ENCODE measurements at regions not wholly inside any gene's neighbourhood (a gene's known extent, or its start where the extent isn't known, plus 50 kb on each side); places are given as distances from the start of the nearest gene placed in this dataset.

DNA sequence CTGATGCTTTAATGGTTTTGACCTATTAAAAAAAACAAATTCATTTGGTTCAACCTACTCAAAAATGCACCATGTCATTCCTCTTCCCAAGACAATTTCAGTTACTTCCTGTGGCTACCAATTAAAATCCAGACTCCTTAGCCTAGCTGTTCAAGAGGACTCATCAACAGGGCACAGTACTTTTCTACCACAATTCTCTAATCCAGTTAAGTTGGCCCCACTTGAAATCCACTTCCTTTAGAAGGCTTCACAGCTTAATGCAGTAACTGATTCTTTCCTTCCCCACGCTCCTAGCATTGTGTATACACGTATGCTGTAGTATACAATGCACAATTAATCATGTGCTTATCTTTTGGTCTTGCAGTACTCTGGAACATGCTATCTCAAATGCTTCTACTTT is 129.8 kb downstream of the UGT8 start:
- no peak overlapping the region for H3K4me3 Mint-ChIP-seq
- no peak overlapping the region for H3K27ac Mint-ChIP-seq
- ChIA-PET POLR2A (no interaction called here), CTCF (no interaction called here)
- DNase-seq, result no peak
- no peaks in the 10 kb centered on the region for H3K36me3 Mint-ChIP-seq (ENCODE audit: low read depth)
- no peaks in the 10 kb centered on the region for H3K27me3 Mint-ChIP-seq
- no peaks in the 10 kb centered on the region for H3K9me3 Mint-ChIP-seq
- H3K4me1 Mint-ChIP-seq, result no peaks in the 10 kb centered on the region

- POLR2A ChIA-PET, result no interaction called here
Observed at GRCh38 chr4:114729068-114729738, 130.6 kb downstream of the UGT8 start.

GRCh38 chr4:114734594-114734993 is 136.0 kb downstream of the UGT8 start:
- no peak for DNase-seq
- CTCF ChIA-PET, result no interaction called here
- no peak overlapping the region for H3K4me3 Mint-ChIP-seq
- no peaks in the 10 kb centered on the region for H3K9me3 Mint-ChIP-seq
- POLR2A ChIA-PET, result no interaction called here
- H3K27me3 Mint-ChIP-seq, result peaks cover under 1% of the 10 kb centered on the region
- no peaks in the 10 kb centered on the region for H3K36me3 Mint-ChIP-seq (ENCODE audit: low read depth)
- H3K27ac Mint-ChIP-seq, result no peak overlapping the region
- no peaks in the 10 kb centered on the region for H3K4me1 Mint-ChIP-seq

More at GRCh38 chr4:114729068-114729738, 130.6 kb downstream of the UGT8 start:
- CTCF ChIA-PET, result no interaction called here
- Mint-ChIP-seq H3K9me3 (no peaks in the 10 kb centered on the region), H3K27me3 (no peaks in the 10 kb centered on the region), H3K4me3 (no peak overlapping the region), H3K36me3 (ENCODE audit: low read depth) (no peaks in the 10 kb centered on the region), H3K4me1 (no peaks in the 10 kb centered on the region), H3K27ac (no peak overlapping the region)
- DNase-seq, result no peak

- Mint-ChIP-seq H3K4me3 (no peak overlapping the region), H3K27ac (no peak overlapping the region), H3K9me3 (no peaks in the 10 kb centered on the region), H3K36me3 (ENCODE audit: low read depth) (no peaks in the 10 kb centered on the region), H3K27me3 (no peaks in the 10 kb centered on the region), H3K4me1 (no peaks in the 10 kb centered on the region)
- DNase-seq, result no peak
- ChIA-PET POLR2A (no interaction called here), CTCF (interaction anchor here (0.7 kb wide), 1 partner anchor 35 kb away, joined by 3 read pairs; no protein-coding TSS in a partner anchor)
Observed at GRCh38 chr4:114752391-114753165, 154.0 kb downstream of the UGT8 start.

GRCh38 chr4:114754616-114755015 is 156.0 kb downstream of the UGT8 start:
- Mint-ChIP-seq H3K27me3 (no peaks in the 10 kb centered on the region), H3K4me1 (no peaks in the 10 kb centered on the region), H3K4me3 (no peak overlapping the region), H3K27ac (no peak overlapping the region), H3K36me3 (ENCODE audit: low read depth) (no peaks in the 10 kb centered on the region), H3K9me3 (no peaks in the 10 kb centered on the region)
- ChIA-PET CTCF (no interaction called here), POLR2A (no interaction called here)
- DNase-seq, result no peak

DNA sequence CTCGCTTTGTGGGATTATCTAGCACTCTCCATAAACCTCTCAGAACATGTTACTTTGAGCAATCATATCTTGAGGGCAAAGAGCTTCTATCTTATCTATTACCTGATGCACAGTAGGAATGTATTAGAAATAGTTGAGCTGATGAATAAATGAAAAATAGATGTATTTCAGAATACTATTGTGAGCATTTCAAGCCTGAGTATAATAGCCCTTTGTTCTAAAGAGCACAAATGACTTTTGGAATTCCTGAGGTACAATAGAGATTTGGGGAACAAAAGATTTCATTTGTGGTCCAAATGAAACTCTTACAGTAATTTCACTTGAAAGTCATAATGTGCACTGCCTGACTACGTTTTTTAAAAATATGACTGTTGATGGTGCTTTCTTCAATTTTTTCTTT is 159.5 kb downstream of the UGT8 start:
- H3K27me3 Mint-ChIP-seq, result no peaks in the 10 kb centered on the region
- H3K4me1 Mint-ChIP-seq, result no peaks in the 10 kb centered on the region
- no peaks in the 10 kb centered on the region for H3K9me3 Mint-ChIP-seq
- CTCF ChIA-PET, result no interaction called here
- DNase-seq, result no peak
- no peak overlapping the region for H3K4me3 Mint-ChIP-seq
- no peaks in the 10 kb centered on the region for H3K36me3 Mint-ChIP-seq (ENCODE audit: low read depth)
- H3K27ac Mint-ChIP-seq, result no peak overlapping the region
- POLR2A ChIA-PET, result no interaction called here

GRCh38 chr4:114768501-114768900 is 169.9 kb downstream of the UGT8 start:
- Mint-ChIP-seq H3K36me3 (ENCODE audit: low read depth) (no peaks in the 10 kb centered on the region), H3K9me3 (no peaks in the 10 kb centered on the region), H3K27me3 (no peaks in the 10 kb centered on the region), H3K4me1 (no peaks in the 10 kb centered on the region), H3K4me3 (no peak overlapping the region), H3K27ac (no peak overlapping the region)
- DNase-seq, result no peak
- ChIA-PET CTCF (interaction anchor here (0.6 kb wide), 1 partner anchor 1107 kb away, joined by 3 read pairs; no protein-coding TSS in a partner anchor), POLR2A (no interaction called here)

- DNase-seq, result no peak
- ChIA-PET POLR2A (no interaction called here), CTCF (interaction anchor here (0.7 kb wide), 1 partner anchor 40 kb away, joined by 3 read pairs; no protein-coding TSS in a partner anchor)
- no peaks in the 10 kb centered on the region for H3K36me3 Mint-ChIP-seq (ENCODE audit: low read depth)
- no peaks in the 10 kb centered on the region for H3K9me3 Mint-ChIP-seq
- no peaks in the 10 kb centered on the region for H3K27me3 Mint-ChIP-seq
- no peak overlapping the region for H3K27ac Mint-ChIP-seq
- H3K4me3 Mint-ChIP-seq, result no peak overlapping the region
- no peaks in the 10 kb centered on the region for H3K4me1 Mint-ChIP-seq
Observed at GRCh38 chr4:114770624-114771023, 172.0 kb downstream of the UGT8 start.

DNA sequence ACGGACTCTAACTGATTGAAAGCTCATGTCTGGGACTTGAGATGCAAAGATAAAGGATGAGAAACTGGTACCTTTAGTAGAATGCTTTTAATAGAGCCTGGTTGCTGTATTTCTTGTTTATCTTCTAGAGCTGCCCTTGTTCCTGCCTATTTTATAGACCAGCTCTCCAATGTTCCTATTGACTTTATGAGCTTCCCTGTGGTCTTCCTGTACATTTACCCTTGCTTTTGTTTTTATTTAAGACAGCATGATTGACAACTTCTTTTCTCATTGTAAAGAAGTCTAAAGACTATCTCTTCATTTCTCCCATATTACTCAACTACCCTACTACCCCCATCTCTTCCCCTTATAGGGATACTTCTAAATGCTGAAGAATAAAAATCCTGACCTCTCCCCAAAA is 174.7 kb downstream of the UGT8 start:
- H3K36me3 Mint-ChIP-seq (ENCODE audit: low read depth), result no peaks in the 10 kb centered on the region

More for the DNA sequence above, 174.7 kb downstream of the UGT8 start:
- Mint-ChIP-seq H3K4me1 (no peaks in the 10 kb centered on the region), H3K4me3 (no peak overlapping the region), H3K27me3 (no peaks in the 10 kb centered on the region), H3K9me3 (no peaks in the 10 kb centered on the region), H3K27ac (no peak overlapping the region)
- ChIA-PET POLR2A (no interaction called here), CTCF (no interaction called here)
- no peak for DNase-seq
